ENCODE measurements at regions not wholly inside any gene's neighbourhood (a gene's known extent, or its start where the extent isn't known, plus 50 kb on each side); places are given as distances from the start of the nearest gene placed in this dataset.

GRCh38 chr3:147773116-147773630 is 364.0 kb downstream of the ZIC1 start:
- TF ChIP-seq, protein P1, sequence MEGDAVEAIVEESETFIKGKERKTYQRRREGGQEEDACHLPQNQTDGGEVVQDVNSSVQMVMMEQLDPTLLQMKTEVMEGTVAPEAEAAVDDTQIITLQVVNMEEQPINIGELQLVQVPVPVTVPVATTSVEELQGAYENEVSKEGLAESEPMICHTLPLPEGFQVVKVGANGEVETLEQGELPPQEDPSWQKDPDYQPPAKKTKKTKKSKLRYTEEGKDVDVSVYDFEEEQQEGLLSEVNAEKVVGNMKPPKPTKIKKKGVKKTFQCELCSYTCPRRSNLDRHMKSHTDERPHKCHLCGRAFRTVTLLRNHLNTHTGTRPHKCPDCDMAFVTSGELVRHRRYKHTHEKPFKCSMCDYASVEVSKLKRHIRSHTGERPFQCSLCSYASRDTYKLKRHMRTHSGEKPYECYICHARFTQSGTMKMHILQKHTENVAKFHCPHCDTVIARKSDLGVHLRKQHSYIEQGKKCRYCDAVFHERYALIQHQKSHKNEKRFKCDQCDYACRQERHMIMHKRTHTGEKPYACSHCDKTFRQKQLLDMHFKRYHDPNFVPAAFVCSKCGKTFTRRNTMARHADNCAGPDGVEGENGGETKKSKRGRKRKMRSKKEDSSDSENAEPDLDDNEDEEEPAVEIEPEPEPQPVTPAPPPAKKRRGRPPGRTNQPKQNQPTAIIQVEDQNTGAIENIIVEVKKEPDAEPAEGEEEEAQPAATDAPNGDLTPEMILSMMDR (IDR thresholded peaks at IDR 0.05): no peak
- TF ChIP-seq POLR2A (IDR thresholded peaks at IDR 0.05): no peak
